ENCODE measurements at regions not wholly inside any gene's neighbourhood (a gene's known extent, or its start where the extent isn't known, plus 50 kb on each side); places are given as distances from the start of the nearest gene placed in this dataset.

DNA sequence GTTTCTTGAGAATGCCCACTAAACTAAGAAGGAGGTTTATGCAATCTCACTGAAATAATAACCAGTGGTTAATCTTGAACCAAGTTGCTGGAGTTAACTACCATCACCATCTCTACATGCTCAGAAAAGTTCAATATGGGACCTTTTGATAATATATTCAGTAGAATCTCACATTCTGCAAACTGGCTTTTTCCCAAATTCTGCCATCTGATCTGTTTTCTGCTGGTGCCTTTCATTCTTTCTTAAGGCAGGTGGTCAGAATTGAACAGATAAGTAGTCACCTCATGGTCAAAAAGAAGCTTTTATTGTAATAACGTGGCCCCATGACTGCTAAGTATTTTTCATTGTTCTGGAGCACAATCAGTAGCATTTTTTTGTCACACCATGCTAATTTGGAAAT, 229.0 kb upstream of the GK2 start:
- no peak overlapping the region for H3K27ac ChIP-seq
- no peaks in the 10 kb centered on the region for H3K9me3 ChIP-seq
- H3K36me3 ChIP-seq = no peaks in the 10 kb centered on the region
- H3K27me3 ChIP-seq = no peaks in the 10 kb centered on the region
- no peaks in the 10 kb centered on the region for H3K4me1 ChIP-seq (ENCODE audit: control insufficient read depth in 1 of 2, insufficient read depth in 1 of 2, low read depth in 1 of 2, low read length in 1 of 2)
- TF ChIP-seq, protein P1, sequence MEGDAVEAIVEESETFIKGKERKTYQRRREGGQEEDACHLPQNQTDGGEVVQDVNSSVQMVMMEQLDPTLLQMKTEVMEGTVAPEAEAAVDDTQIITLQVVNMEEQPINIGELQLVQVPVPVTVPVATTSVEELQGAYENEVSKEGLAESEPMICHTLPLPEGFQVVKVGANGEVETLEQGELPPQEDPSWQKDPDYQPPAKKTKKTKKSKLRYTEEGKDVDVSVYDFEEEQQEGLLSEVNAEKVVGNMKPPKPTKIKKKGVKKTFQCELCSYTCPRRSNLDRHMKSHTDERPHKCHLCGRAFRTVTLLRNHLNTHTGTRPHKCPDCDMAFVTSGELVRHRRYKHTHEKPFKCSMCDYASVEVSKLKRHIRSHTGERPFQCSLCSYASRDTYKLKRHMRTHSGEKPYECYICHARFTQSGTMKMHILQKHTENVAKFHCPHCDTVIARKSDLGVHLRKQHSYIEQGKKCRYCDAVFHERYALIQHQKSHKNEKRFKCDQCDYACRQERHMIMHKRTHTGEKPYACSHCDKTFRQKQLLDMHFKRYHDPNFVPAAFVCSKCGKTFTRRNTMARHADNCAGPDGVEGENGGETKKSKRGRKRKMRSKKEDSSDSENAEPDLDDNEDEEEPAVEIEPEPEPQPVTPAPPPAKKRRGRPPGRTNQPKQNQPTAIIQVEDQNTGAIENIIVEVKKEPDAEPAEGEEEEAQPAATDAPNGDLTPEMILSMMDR (IDR thresholded peaks at IDR 0.05) = no peak
- no peak overlapping the region for H3K4me3 ChIP-seq (ENCODE audit: low read depth in 1 of 2, low read length in 1 of 2)

DNA sequence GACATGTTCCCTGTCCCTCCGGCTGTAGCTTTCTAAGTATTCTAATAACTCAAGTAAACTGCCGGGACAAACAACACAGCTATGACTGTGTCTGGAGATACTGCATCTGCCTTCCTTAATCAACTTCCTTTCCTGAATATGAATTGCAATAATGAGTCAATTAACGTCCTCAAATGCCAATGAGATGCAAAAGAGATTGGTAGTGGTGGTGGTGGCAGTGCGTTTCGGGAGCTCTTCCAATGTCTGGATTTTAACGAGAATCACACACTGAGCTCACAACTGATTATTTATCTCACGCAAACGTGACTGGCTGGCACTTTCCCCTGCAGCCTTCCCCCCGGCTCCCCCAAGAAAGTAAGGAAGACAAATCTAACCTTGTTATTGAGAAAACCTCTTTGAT, 226.1 kb upstream of the GK2 start:
- Histone ChIP-seq H3K27me3 (no peaks in the 10 kb centered on the region), H3K9me3 (no peaks in the 10 kb centered on the region), H3K27ac (no peak overlapping the region), H3K36me3 (no peaks in the 10 kb centered on the region), H3K4me3 (ENCODE audit: low read depth in 1 of 2, low read length in 1 of 2) (no peak overlapping the region), H3K4me1 (ENCODE audit: control insufficient read depth in 1 of 2, insufficient read depth in 1 of 2, low read depth in 1 of 2, low read length in 1 of 2) (no peaks in the 10 kb centered on the region)
- TF ChIP-seq, protein P1 (IDR thresholded peaks at IDR 0.05) = no peak

DNA sequence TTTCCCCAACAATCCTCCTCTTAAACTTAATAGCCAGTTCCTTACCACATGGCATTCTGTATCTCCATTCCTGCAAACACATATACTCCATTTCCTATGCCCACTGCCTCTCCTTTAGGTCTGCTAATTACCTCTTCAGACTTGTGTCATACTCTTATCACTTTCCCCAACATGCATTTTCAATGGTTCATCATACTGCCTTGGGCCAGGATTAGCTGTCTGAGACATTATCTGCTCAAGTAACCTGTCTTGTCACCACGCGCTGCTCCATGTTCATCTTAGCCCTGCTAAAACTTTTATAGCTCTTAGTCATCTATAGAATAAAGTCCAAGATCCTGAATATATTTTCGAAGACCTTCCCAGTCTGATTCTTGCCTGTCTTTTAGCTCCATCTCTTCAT, 224.1 kb upstream of the GK2 start:
- no peaks in the 10 kb centered on the region for H3K27me3 ChIP-seq
- H3K36me3 ChIP-seq = no peaks in the 10 kb centered on the region
- H3K27ac ChIP-seq = no peak overlapping the region
- no peak overlapping the region for H3K4me3 ChIP-seq (ENCODE audit: low read depth in 1 of 2, low read length in 1 of 2)
- no peaks in the 10 kb centered on the region for H3K4me1 ChIP-seq (ENCODE audit: control insufficient read depth in 1 of 2, insufficient read depth in 1 of 2, low read depth in 1 of 2, low read length in 1 of 2)
- TF ChIP-seq, protein P1 (IDR thresholded peaks at IDR 0.05) = no peak
- H3K9me3 ChIP-seq = no peaks in the 10 kb centered on the region

DNA sequence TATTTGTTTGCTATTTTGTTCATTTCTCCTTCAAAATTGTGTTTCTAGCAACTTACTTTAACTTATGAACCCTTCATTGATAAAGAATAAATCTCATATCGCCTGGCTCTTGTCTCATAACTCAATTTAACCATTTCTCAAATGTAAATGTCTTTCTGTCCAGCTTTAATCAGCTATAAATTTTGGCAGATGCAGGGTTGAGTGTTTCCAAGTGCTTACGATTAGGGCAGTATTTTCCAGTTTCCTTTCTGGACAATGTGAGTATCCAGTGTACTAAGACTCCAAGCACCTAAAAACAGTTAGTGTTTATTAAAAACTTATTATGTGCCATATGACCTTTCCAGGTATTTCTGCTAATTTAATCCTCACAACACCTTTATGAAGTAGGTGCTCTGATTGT, 218.6 kb upstream of the GK2 start:
- Histone ChIP-seq H3K36me3 (no peaks in the 10 kb centered on the region), H3K27me3 (no peaks in the 10 kb centered on the region), H3K4me3 (ENCODE audit: low read depth in 1 of 2, low read length in 1 of 2) (no peak overlapping the region), H3K27ac (no peak overlapping the region), H3K9me3 (no peaks in the 10 kb centered on the region), H3K4me1 (ENCODE audit: control insufficient read depth in 1 of 2, insufficient read depth in 1 of 2, low read depth in 1 of 2, low read length in 1 of 2) (no peaks in the 10 kb centered on the region)
- TF ChIP-seq, protein P1 (IDR thresholded peaks at IDR 0.05) = no peak

DNA sequence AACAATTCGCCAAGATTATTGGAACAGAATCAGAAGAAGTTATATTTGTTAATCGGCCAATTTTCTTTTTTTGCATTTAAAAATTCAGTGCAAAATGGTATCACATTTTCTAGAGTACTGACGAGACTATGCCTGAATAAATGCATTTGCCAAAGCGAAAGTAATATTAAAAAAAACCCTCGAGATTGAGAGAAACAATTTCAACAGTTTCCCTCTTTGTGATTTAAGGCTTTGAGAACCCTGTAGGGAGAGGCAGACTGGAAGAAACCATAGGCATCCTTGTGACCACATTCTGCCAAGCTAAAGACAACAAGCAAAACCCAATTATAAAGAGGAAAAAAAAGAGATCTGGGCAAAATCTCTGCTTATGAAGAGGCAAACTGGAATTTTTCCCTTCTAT, 218.1 kb upstream of the GK2 start:
- no peak overlapping the region for H3K4me3 ChIP-seq (ENCODE audit: low read depth in 1 of 2, low read length in 1 of 2)
- H3K27ac ChIP-seq = no peak overlapping the region
- TF ChIP-seq, protein P1 (IDR thresholded peaks at IDR 0.05) = no peak
- no peaks in the 10 kb centered on the region for H3K4me1 ChIP-seq (ENCODE audit: control insufficient read depth in 1 of 2, insufficient read depth in 1 of 2, low read depth in 1 of 2, low read length in 1 of 2)
- no peaks in the 10 kb centered on the region for H3K9me3 ChIP-seq
- no peaks in the 10 kb centered on the region for H3K27me3 ChIP-seq
- H3K36me3 ChIP-seq = no peaks in the 10 kb centered on the region

DNA sequence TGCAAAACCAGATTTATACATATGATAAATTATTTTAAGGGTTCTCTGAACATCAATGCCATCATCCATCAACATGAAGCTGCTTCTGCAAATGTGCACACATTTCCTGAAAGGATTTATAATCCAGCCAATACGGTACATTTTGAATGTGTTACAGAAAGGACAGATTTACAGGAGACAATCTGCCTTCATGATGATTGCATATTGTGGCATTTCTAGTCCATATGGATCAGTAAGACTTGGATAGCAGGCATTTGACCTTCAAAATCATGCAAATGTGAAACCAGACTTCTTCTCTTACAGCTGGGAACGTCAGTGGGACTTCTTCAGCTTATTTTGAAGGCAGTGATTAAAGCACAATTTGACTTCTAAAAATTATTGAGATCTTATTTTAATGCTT, 217.3 kb upstream of the GK2 start:
- no peaks in the 10 kb centered on the region for H3K27me3 ChIP-seq
- no peak overlapping the region for H3K27ac ChIP-seq
- H3K4me1 ChIP-seq (ENCODE audit: control insufficient read depth in 1 of 2, insufficient read depth in 1 of 2, low read depth in 1 of 2, low read length in 1 of 2) = no peaks in the 10 kb centered on the region
- no peaks in the 10 kb centered on the region for H3K9me3 ChIP-seq
- no peaks in the 10 kb centered on the region for H3K36me3 ChIP-seq
- H3K4me3 ChIP-seq (ENCODE audit: low read depth in 1 of 2, low read length in 1 of 2) = no peak overlapping the region
- TF ChIP-seq, protein P1 (IDR thresholded peaks at IDR 0.05) = no peak
